ENCODE measurements at regions not wholly inside any gene's neighbourhood (a gene's known extent, or its start where the extent isn't known, plus 50 kb on each side); places are given as distances from the start of the nearest gene placed in this dataset.

DNA sequence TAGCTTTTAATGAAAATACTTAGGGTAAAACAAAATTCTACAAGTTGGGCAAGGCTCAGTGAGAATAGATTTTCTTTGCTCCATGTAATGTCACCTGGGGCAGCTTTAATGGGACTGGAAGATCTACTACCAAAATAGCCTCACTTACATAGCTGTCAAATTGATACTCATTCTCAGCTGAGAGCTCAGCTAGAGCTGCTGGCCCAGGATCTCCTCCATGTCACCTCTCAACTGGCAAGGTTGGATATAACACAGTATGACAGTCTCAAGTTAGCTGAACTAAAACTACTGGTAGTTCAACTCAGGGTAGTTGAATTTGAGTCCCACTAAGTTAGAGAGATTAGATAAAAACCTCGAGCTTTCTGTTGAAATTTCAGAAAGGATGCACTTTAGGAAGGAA lies 218.5 kb upstream of the PLSCR5 start:
- CTCF ChIA-PET = no interaction called here
- Histone ChIP-seq H3F3A (replicated peaks; ENCODE audit: insufficient read depth) (no peaks in the 10 kb centered on the region), H3K27me3 (ENCODE audit: insufficient read depth) (no peaks in the 10 kb centered on the region; the same call in 1 of the 2 replicates), H2AFZ (ENCODE audit: low read depth) (no peak overlapping the region), H3K9ac (no peak overlapping the region), H3K27ac (ENCODE audit: low read depth in 2 of 2, low read length in 1 of 2) (no peak overlapping the region), H3K79me2 (ENCODE audit: insufficient read depth) (no peaks in the 10 kb centered on the region), H3K36me3 (replicated peaks in 1 of 2; ENCODE audit: control insufficient read depth in 1 of 2, insufficient read depth in 2 of 2, low read length in 1 of 2) (no peaks in the 10 kb centered on the region), H3K4me2 (no peak overlapping the region), H3K9me2 (no peaks in the 10 kb centered on the region), H4K20me1 (ENCODE audit: insufficient read depth) (no peaks in the 10 kb centered on the region), H3K4me1 (ENCODE audit: control insufficient read depth in 1 of 2, insufficient read depth in 2 of 2, low read depth in 1 of 2, low read length in 1 of 2) (no peaks in the 10 kb centered on the region), H3K9me3 (no peaks in the 10 kb centered on the region), H3K4me3 (ENCODE audit: low read depth in 2 of 2, low read length in 1 of 2) (no peak overlapping the region)
- POLR2A ChIA-PET = no interaction called here
- TF ChIP-seq RCOR1 (IDR thresholded peaks at IDR 0.05; ENCODE audit: low read length) (no peak), FOXM1 (IDR thresholded peaks at IDR 0.05; ENCODE audit: low read depth) (no peak), TAF1 (IDR thresholded peaks at IDR 0.05; ENCODE audit: borderline replicate concordance, low read depth, low read length) (no peak), TCF12 (IDR thresholded peaks at IDR 0.05) (no peak), GABPA (IDR thresholded peaks at IDR 0.05; ENCODE audit: low read depth) (no peak), MEF2A (IDR thresholded peaks at IDR 0.05; ENCODE audit: borderline replicate concordance, low read depth) (no peak), EP300 (IDR thresholded peaks at IDR 0.05; ENCODE audit: borderline replicate concordance in 1 of 2, low read depth in 1 of 2, low read length in 1 of 2) (no peak), JUND (IDR thresholded peaks at IDR 0.05) (no peak), YY1 (IDR thresholded peaks at IDR 0.05; ENCODE audit: low read depth) (no peak), RXRA (IDR thresholded peaks at IDR 0.05; ENCODE audit: borderline replicate concordance, low read depth) (no peak), CHD2 (IDR thresholded peaks at IDR 0.05; ENCODE audit: low read length, partially characterized antibody) (no peak), SMC3 (IDR thresholded peaks at IDR 0.05; ENCODE audit: low read depth, low read length) (no peak), NRF1 (IDR thresholded peaks at IDR 0.05; ENCODE audit: low read depth, low read length) (no peak), GATA2 (CRISPR knock-in tag; IDR thresholded peaks at IDR 0.05) (no peak)
- TF ChIP-seq, protein P1, sequence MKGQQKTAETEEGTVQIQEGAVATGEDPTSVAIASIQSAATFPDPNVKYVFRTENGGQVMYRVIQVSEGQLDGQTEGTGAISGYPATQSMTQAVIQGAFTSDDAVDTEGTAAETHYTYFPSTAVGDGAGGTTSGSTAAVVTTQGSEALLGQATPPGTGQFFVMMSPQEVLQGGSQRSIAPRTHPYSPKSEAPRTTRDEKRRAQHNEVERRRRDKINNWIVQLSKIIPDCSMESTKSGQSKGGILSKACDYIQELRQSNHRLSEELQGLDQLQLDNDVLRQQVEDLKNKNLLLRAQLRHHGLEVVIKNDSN (IDR thresholded peaks at IDR 0.05; ENCODE audit: borderline replicate concordance, low read depth) = no peak
- TF ChIP-seq, protein P2, sequence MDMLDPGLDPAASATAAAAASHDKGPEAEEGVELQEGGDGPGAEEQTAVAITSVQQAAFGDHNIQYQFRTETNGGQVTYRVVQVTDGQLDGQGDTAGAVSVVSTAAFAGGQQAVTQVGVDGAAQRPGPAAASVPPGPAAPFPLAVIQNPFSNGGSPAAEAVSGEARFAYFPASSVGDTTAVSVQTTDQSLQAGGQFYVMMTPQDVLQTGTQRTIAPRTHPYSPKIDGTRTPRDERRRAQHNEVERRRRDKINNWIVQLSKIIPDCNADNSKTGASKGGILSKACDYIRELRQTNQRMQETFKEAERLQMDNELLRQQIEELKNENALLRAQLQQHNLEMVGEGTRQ (IDR thresholded peaks at IDR 0.05; ENCODE audit: borderline replicate concordance, low read depth, low read length) = no peak
- TF ChIP-seq, protein P3, sequence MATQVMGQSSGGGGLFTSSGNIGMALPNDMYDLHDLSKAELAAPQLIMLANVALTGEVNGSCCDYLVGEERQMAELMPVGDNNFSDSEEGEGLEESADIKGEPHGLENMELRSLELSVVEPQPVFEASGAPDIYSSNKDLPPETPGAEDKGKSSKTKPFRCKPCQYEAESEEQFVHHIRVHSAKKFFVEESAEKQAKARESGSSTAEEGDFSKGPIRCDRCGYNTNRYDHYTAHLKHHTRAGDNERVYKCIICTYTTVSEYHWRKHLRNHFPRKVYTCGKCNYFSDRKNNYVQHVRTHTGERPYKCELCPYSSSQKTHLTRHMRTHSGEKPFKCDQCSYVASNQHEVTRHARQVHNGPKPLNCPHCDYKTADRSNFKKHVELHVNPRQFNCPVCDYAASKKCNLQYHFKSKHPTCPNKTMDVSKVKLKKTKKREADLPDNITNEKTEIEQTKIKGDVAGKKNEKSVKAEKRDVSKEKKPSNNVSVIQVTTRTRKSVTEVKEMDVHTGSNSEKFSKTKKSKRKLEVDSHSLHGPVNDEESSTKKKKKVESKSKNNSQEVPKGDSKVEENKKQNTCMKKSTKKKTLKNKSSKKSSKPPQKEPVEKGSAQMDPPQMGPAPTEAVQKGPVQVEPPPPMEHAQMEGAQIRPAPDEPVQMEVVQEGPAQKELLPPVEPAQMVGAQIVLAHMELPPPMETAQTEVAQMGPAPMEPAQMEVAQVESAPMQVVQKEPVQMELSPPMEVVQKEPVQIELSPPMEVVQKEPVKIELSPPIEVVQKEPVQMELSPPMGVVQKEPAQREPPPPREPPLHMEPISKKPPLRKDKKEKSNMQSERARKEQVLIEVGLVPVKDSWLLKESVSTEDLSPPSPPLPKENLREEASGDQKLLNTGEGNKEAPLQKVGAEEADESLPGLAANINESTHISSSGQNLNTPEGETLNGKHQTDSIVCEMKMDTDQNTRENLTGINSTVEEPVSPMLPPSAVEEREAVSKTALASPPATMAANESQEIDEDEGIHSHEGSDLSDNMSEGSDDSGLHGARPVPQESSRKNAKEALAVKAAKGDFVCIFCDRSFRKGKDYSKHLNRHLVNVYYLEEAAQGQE (IDR thresholded peaks at IDR 0.05; ENCODE audit: low read depth, low read length) = no peak
- DNase-seq = no peak
- WGBS (ENCODE audit: low lambda C conversion rate) = 0% methylated on average over 1 of the region's 1 CpG

Data from SK-N-SH (cell line).